Activated naive CD4-positive, alpha-beta T cell (primary cell): ENCODE measurements at regions not wholly inside any gene's neighbourhood (a gene's known extent, or its start where the extent isn't known, plus 50 kb on each side); places are given as distances from the start of the nearest gene placed in this dataset.
"Not testable (repeated sequence)": the region's sequence is repeated elsewhere in the genome, so short reads cannot be mapped to it uniquely, and the experiment has no call there.

ENCODE experiments used
- DNase-seq, 4 experiments: peaks; one replicate each; lab custom pipeline; 2025; lab: John Stamatoyannopoulos, UW

GRCh38 chr7:10282909-10283308, 690.8 kb upstream of the PHF14 start:
- DNase-seq = no peak

- no peak for DNase-seq
Measured at GRCh38 chr7:10284001-10284400, 689.7 kb upstream of the PHF14 start.

GRCh38 chr7:10299384-10299783, 674.3 kb upstream of the PHF14 start:
- no peak for DNase-seq

- no peak for DNase-seq
Measured at GRCh38 chr7:10300577-10300976, 673.1 kb upstream of the PHF14 start.

- DNase-seq = no peak
Measured at GRCh38 chr7:10308276-10308675, 665.4 kb upstream of the PHF14 start.

GRCh38 chr7:10312942-10313341, 660.7 kb upstream of the PHF14 start:
- no peak for DNase-seq

GRCh38 chr7:10315881-10316280, 657.8 kb upstream of the PHF14 start:
- no peak for DNase-seq

GRCh38 chr7:10316488-10316887, 657.2 kb upstream of the PHF14 start:
- no peak for DNase-seq

- no peak for DNase-seq
Measured at GRCh38 chr7:10325395-10325794, 648.3 kb upstream of the PHF14 start.

- DNase-seq = no peak
Measured at GRCh38 chr7:10343108-10343507, 630.6 kb upstream of the PHF14 start.

GRCh38 chr7:10346032-10346431, 627.6 kb upstream of the PHF14 start:
- no peak for DNase-seq

GRCh38 chr7:10355816-10356215, 617.9 kb upstream of the PHF14 start:
- no peak for DNase-seq

GRCh38 chr7:10360050-10360449, 613.6 kb upstream of the PHF14 start:
- DNase-seq = no peak

GRCh38 chr7:10401793-10402192, 571.9 kb upstream of the PHF14 start:
- no peak for DNase-seq

GRCh38 chr7:10412422-10413019, 561.2 kb upstream of the PHF14 start:
- no peak for DNase-seq

GRCh38 chr7:10418985-10419384, 554.7 kb upstream of the PHF14 start:
- DNase-seq = no peak

- no peak for DNase-seq
Measured at GRCh38 chr7:10429031-10429430, 544.6 kb upstream of the PHF14 start.

- no peak for DNase-seq
Measured at GRCh38 chr7:10429511-10429910, 544.2 kb upstream of the PHF14 start.

GRCh38 chr7:10436302-10436701, 537.4 kb upstream of the PHF14 start:
- DNase-seq = no peak

- DNase-seq = no peak
Measured at GRCh38 chr7:10439027-10439426, 534.6 kb upstream of the PHF14 start.

GRCh38 chr7:10455936-10456335, 517.7 kb upstream of the PHF14 start:
- no peak for DNase-seq

GRCh38 chr7:10460474-10460873, 513.2 kb upstream of the PHF14 start:
- DNase-seq = no peak

GRCh38 chr7:10463701-10464100, 510.0 kb upstream of the PHF14 start:
- DNase-seq = no peak

GRCh38 chr7:10465536-10465935, 508.1 kb upstream of the PHF14 start:
- DNase-seq = not testable (repeated sequence)

GRCh38 chr7:10468908-10469307, 504.8 kb upstream of the PHF14 start:
- no peak for DNase-seq
